HK-2 (cell line): ENCODE measurements at regions not wholly inside any gene's neighbourhood (a gene's known extent, or its start where the extent isn't known, plus 50 kb on each side); places are given as distances from the start of the nearest gene placed in this dataset.
A peak's percentile ranks its signal among the peaks of the same experiment; 100 is the strongest.

Experiments used
- DNase-seq: peaks from one replicate; pipeline ENCODE4 v3.0.0-alpha.2; 2018; ENCODE audit not compliant: unreplicated experiment

GRCh38 chr10:65497837-65498236 lies 1428.0 kb upstream of the LRRTM3 start:
- no peak for DNase-seq

- DNase-seq, result no peak
Measured at GRCh38 chr10:65500716-65501115, 1425.1 kb upstream of the LRRTM3 start.

GRCh38 chr10:65501259-65501658 lies 1424.6 kb upstream of the LRRTM3 start:
- no peak for DNase-seq

GRCh38 chr10:65518379-65518778 lies 1407.5 kb upstream of the LRRTM3 start:
- no peak for DNase-seq

- DNase-seq, result no peak
Measured at GRCh38 chr10:65528986-65529385, 1396.8 kb upstream of the LRRTM3 start.

- no peak for DNase-seq
Measured at GRCh38 chr10:65531545-65531944, 1394.3 kb upstream of the LRRTM3 start.

GRCh38 chr10:65534771-65535170 lies 1391.1 kb upstream of the LRRTM3 start:
- DNase-seq, result no peak

- DNase-seq, result no peak
Measured at GRCh38 chr10:65544756-65545155, 1381.1 kb upstream of the LRRTM3 start.

- no peak for DNase-seq
Measured at GRCh38 chr10:65548001-65548400, 1377.8 kb upstream of the LRRTM3 start.

GRCh38 chr10:65550761-65551160 lies 1375.1 kb upstream of the LRRTM3 start:
- no peak for DNase-seq

- DNase-seq, result no peak
Measured at GRCh38 chr10:65555192-65555591, 1370.6 kb upstream of the LRRTM3 start.

GRCh38 chr10:65556006-65556405 lies 1369.8 kb upstream of the LRRTM3 start:
- no peak for DNase-seq

- DNase-seq, result no peak
Measured at GRCh38 chr10:65559369-65559768, 1366.5 kb upstream of the LRRTM3 start.

GRCh38 chr10:65565246-65565645 lies 1360.6 kb upstream of the LRRTM3 start:
- DNase-seq, result no peak

- no peak for DNase-seq
Measured at GRCh38 chr10:65566906-65567305, 1358.9 kb upstream of the LRRTM3 start.

GRCh38 chr10:65570143-65571010 lies 1355.5 kb upstream of the LRRTM3 start:
- DNase-seq, result peak; percentile 84

- peak; percentile 12 for DNase-seq
Measured at GRCh38 chr10:65571011-65571570, 1354.7 kb upstream of the LRRTM3 start.

- DNase-seq, result no peak
Measured at GRCh38 chr10:65581426-65582026, 1344.3 kb upstream of the LRRTM3 start.

- DNase-seq, result no peak
Measured at GRCh38 chr10:65602182-65602865, 1323.5 kb upstream of the LRRTM3 start.

GRCh38 chr10:65611592-65611991 lies 1314.2 kb upstream of the LRRTM3 start:
- no peak for DNase-seq

GRCh38 chr10:65614956-65615565 lies 1310.8 kb upstream of the LRRTM3 start:
- DNase-seq, result no peak

- DNase-seq, result no peak
Measured at GRCh38 chr10:65618126-65618525, 1307.7 kb upstream of the LRRTM3 start.
